HG02840 (cell line): ENCODE measurements at regions not wholly inside any gene's neighbourhood (a gene's known extent, or its start where the extent isn't known, plus 50 kb on each side); places are given as distances from the start of the nearest gene placed in this dataset.

ENCODE experiments used
- ATAC-seq: cut with Tn5 transposase; IDR thresholded peaks from one replicate; pipeline ENCODE4 v1.9.1; 2021; ENCODE audit warnings: mild to moderate bottlenecking, moderate library complexity, moderate number of reproducible peaks; ENCODE audit not compliant: unreplicated experiment, low FRiP score

DNA sequence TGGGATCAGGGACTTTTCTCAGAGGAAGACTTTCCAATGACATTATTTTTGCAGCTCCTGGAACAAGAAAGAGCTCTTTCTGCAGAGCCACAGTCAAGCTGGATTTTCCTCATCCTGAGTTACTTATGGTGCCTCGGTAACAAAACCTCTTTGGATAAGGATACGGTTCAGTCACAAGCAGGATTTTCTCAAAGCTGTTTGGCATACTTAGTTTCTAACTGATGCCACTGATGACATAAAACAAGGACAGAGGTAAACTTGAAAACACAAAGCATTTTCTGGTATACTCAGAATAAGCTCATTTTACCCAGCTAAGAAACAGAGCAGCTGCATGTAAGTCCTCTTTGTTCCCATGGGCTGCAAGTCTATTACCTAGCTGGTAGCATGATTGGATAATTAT lies 340.9 kb upstream of the MEOX2 start:
- ATAC-seq, result no peak

DNA sequence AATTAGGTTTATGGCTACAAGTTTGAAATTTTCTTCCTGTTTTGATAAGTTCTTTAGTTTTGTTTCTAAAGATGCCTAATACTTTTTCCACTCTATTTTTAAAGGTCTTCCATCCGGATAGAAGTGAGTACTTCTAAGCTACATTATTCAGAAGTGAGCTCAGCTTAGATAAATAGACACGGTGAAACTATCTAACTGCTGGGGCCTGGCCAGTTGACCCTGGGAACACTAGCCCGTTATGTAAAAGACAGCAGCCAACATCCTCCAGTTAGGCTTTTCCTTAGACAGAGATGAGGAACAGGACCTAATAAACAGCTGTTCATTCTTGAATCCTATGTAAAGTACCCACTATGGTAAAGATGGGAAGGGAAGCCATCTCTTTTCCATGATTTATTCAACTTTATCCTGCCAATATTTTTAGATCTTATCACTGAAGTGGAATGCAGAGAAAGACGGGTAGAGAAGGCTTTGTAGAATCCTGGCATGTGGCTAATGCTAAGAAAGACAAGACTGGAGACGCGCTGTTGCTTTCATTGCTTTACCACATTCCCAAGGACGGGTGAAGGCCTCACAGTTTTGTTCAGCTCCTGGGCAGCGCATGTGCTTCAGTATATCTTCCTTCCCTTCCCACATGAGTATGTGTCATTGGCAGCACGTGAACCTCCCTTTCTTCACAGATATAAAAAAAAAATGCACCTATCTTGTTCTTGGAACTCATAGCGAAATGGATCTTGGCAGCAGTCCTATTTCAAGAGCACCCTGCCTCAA lies 340.0 kb upstream of the MEOX2 start:
- ATAC-seq, result no peak

- no peak for ATAC-seq
Observed at GRCh38 chr7:16025696-16026095, 339.2 kb upstream of the MEOX2 start.

DNA sequence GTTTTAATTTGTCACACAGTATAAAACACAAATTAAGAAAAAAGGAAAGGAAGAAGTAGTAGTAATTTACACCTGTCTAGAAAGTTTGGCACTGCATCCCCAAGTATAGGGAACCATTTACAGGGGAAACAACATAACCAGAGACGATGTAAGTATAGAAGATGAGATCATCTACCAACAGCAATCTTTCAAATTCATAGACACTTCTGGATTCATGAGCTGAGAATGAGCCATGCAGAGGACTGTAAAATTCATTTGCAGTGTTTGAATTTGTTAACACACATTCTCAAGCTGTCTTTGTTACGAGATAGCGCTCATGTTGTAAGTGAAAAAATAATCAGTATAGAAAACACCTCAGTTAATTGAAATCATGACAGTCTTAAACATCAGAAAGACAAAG lies 337.0 kb upstream of the MEOX2 start:
- ATAC-seq, result no peak

GRCh38 chr7:16023046-16023445 lies 336.6 kb upstream of the MEOX2 start:
- ATAC-seq, result no peak

DNA sequence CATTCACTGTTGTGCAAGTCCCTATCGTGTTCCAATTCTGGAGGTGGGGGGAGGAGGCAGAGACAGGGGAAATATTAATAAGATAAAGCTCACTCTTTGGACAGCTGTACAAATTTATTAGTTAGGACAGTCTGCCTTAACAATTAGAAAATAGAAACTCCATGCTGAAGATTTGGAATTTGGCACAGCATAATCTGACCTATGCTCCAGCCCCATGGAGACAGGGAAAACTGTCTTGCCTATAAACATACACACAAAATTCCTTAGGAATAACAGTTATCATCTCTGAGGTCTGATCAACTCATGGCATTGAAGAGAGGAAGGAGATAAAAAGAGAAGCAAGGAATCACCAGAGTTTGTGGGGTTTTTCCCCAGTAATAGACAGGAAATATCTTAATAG lies 335.4 kb upstream of the MEOX2 start:
- no peak for ATAC-seq

DNA sequence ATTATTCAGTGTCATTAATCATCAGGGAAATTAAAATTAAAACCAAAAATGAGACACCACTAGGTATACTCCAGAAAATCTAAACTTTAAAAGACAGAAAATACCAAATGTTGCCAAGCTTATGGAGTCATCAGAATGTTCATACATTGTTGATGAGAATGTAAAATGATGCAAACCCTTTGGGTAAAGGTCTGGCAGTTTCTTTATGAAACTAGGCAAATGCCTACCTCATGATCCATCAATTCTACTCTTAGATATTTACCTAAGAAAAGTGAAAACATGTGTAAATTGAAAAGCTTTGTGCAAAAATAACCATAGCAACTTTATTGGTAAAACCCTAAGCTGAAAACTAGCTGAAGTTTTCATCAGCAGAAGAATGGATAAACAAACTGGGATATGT lies 329.5 kb upstream of the MEOX2 start:
- no peak for ATAC-seq

- no peak for ATAC-seq
Observed at GRCh38 chr7:16014031-16014430, 327.5 kb upstream of the MEOX2 start.

- ATAC-seq, result no peak
Observed at GRCh38 chr7:16007911-16008310, 321.4 kb upstream of the MEOX2 start.

GRCh38 chr7:16004702-16005101 lies 318.2 kb upstream of the MEOX2 start:
- ATAC-seq, result no peak

- no peak for ATAC-seq
Observed at GRCh38 chr7:16001477-16001876, 315.0 kb upstream of the MEOX2 start.

GRCh38 chr7:15998617-15999016 lies 312.1 kb upstream of the MEOX2 start:
- no peak for ATAC-seq

DNA sequence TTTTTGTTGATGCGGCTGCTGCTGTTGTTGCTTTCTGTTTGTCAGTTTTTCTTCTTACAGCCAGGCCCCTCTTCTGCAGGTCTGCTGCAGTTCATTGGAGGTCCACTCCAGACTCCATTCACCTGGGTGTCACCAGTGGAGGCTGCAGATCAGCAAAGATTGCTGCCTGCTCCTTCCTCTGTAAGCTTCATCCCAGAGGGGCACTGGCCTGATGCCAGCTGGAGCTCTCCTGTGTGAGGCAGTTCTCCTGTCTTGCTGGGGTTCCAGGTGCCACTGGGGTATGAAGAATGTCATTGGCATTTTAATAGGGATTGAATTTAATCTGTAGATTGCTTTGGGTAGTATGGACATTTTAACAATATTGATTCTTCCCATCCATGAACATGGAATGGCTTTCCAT lies 308.5 kb upstream of the MEOX2 start:
- no peak for ATAC-seq

DNA sequence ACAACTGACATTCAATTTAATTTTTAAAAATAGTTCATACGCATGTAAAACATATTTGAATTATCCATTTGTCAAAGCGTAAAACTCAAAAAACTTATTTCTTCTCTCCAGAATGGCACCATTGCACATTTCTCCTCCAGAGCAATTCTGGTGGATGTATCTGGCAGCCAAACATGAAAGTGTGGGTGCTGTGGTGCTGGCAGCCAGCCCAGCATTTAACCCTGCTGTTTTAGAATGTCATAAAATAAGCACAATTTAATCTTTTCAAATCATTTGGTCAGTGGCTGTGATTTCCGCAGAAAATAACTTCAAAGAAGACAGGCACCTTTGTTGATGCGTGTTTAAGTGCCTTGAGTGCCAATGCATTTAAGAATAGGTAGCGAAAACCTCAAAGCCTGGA lies 302.7 kb upstream of the MEOX2 start:
- no peak for ATAC-seq

GRCh38 chr7:15985587-15986384 lies 299.3 kb upstream of the MEOX2 start:
- no peak for ATAC-seq

DNA sequence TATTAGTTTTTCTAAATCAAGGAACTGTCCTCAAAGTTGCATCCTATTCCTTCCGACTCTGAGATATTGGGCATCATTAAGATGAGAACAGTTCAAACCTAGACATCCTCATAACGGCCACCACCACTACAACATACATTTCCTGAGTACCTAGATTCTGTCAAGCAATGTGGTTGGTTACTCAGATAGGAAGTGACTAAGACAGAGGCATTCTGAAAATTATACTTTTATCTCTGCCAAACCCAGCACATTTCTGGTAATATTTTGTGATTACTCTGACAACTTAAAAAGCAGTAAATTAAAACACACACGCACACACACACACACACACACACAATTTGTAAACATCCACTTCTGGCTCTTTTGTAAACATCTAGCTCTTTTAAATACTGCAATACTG lies 291.2 kb upstream of the MEOX2 start:
- no peak for ATAC-seq

DNA sequence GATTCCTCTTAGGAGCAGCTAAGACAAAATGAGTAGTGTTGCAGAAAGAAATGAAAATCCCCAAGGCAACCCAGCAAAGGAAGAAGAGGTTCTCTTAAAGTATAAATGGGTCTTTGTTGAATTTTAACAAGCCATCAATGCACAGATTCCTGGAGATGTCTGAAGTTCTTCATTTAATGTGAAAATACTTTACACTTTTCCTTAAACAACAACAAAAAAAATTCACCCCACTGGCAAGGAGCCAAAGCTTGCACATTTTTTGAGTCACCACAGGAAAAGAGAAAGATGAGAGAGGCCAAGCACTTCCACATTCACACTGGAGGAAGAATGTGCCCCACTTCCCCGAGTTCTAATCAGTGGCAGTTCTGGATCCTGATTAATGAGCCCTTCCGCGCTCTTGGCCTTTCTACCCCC lies 286.4 kb upstream of the MEOX2 start:
- no peak for ATAC-seq

DNA sequence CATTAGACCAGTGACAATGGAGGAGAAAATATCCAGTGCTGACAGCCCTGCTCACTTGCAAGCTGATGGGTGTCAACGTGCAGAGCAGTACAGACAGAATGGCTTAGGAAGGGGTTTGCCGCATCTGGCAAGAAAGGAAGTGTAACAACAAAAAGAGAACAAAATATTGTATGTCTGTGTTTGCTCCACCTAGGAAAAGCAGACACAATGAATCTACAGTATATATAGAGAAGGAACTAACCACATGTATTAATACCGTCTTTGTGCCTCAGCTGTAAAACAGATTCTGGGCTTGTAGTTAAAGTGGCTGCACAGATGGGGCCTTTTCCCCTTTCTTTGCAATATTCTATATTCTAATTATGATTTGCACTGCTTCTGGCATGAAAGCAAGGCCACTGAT lies 281.1 kb upstream of the MEOX2 start:
- ATAC-seq, result no peak

- ATAC-seq, result no peak
Observed at GRCh38 chr7:15967121-15967520, 280.6 kb upstream of the MEOX2 start.

GRCh38 chr7:15963206-15963605 lies 276.7 kb upstream of the MEOX2 start:
- no peak for ATAC-seq

GRCh38 chr7:15954671-15955354 lies 268.3 kb upstream of the MEOX2 start:
- no peak for ATAC-seq
